Left ventricle myocardium inferior (tissue), 1 donor: ENCODE measurements at regions not wholly inside any gene's neighbourhood (a gene's known extent, or its start where the extent isn't known, plus 50 kb on each side); places are given as distances from the start of the nearest gene placed in this dataset.
A peak's percentile ranks its signal among the peaks of the same experiment; 100 is the strongest.
"Not testable (repeated sequence)": the region's sequence is repeated elsewhere in the genome, so short reads cannot be mapped to it uniquely, and the experiment has no call there.

Experiments used
- DNase-seq: peaks from one replicate; pipeline ENCODE4 v3.0.0-alpha.2; 2020
- H3K27ac ChIP-seq: fragments of 200-600 bp; replicated peaks from 2 replicates; pipeline ENCODE4 v1.8.0; 2021
- H3K27me3 ChIP-seq: fragments of 200-600 bp; 2 replicates; pipeline ENCODE4 v1.8.0; 2021; ENCODE audit warnings: low read depth
- H3K36me3 ChIP-seq: fragments of 200-600 bp; 2 replicates; pipeline ENCODE4 v1.8.0; 2021
- H3K4me1 ChIP-seq: fragments of 200-600 bp; 2 replicates; pipeline ENCODE4 v1.8.0; 2021
- H3K4me3 ChIP-seq: fragments of 200-600 bp; 2 replicates; pipeline ENCODE4 v1.8.0; 2021; ENCODE audit warnings: mild to moderate bottlenecking, moderate library complexity
- H3K9me3 ChIP-seq: fragments of 200-600 bp; replicated peaks from 2 replicates; pipeline ENCODE4 v1.8.0; 2021
- CTCF ChIP-seq: fragments of 200-600 bp; IDR thresholded peaks from 2 replicates; pipeline ENCODE4 v1.8.0; 2021; ENCODE audit warnings: antibody characterized with exemption, mild to moderate bottlenecking, borderline replicate concordance
- intact Hi-C: fragments of 100-400 bp; cut with micrococcal nuclease; formaldehyde crosslinking; loops from one replicate; pipeline ENCODE4 v1.11.0; 2022
- donor health status: DM: no; HTN: yes; CAD: no; lungs with severe emphysema.

GRCh38 chr6:82118150-82118562, 129.4 kb downstream of the IBTK start:
- Histone ChIP-seq H3K4me3 (no peak overlapping the region), H3K4me1 (peaks cover 15% of the 10 kb centered on the region), H3K27ac (peak overlapping the region; percentile 69), H3K9me3 (no peaks in the 10 kb centered on the region), H3K36me3 (no peaks in the 10 kb centered on the region), H3K27me3 (no peaks in the 10 kb centered on the region)
- TF ChIP-seq CTCF, result no peak
- intact Hi-C loops, result no loop called here
- DNase-seq, result no peak

- Histone ChIP-seq H3K36me3 (no peaks in the 10 kb centered on the region), H3K4me3 (no peak overlapping the region), H3K27ac (no peak overlapping the region), H3K9me3 (peaks cover 9% of the 10 kb centered on the region), H3K4me1 (peaks cover 22% of the 10 kb centered on the region), H3K27me3 (no peaks in the 10 kb centered on the region)
- TF ChIP-seq CTCF, result no peak
- intact Hi-C loops, result no loop called here
- DNase-seq, result no peak
Measured at GRCh38 chr6:82114748-82115147, 132.8 kb downstream of the IBTK start.

GRCh38 chr6:82113231-82113630, 134.3 kb downstream of the IBTK start:
- DNase-seq, result no peak
- no peaks in the 10 kb centered on the region for H3K27me3 ChIP-seq
- no peak overlapping the region for H3K4me3 ChIP-seq
- intact Hi-C loops, result no loop called here
- no peak for TF ChIP-seq CTCF
- H3K9me3 ChIP-seq, result peaks cover 18% of the 10 kb centered on the region
- no peaks in the 10 kb centered on the region for H3K36me3 ChIP-seq
- peaks cover 12% of the 10 kb centered on the region for H3K4me1 ChIP-seq
- peak overlapping the region; percentile 32 for H3K27ac ChIP-seq

- Histone ChIP-seq H3K4me1 (peaks cover 10% of the 10 kb centered on the region), H3K27me3 (no peaks in the 10 kb centered on the region), H3K4me3 (no peak overlapping the region), H3K27ac (no peak overlapping the region), H3K9me3 (peaks cover 18% of the 10 kb centered on the region), H3K36me3 (no peaks in the 10 kb centered on the region)
- no peak for DNase-seq
- no peak for TF ChIP-seq CTCF
- intact Hi-C loops, result no loop called here
Measured at GRCh38 chr6:82111818-82112217, 135.7 kb downstream of the IBTK start.

GRCh38 chr6:82111114-82111513, 136.4 kb downstream of the IBTK start:
- TF ChIP-seq CTCF, result no peak
- H3K4me3 ChIP-seq, result no peak overlapping the region
- no peaks in the 10 kb centered on the region for H3K36me3 ChIP-seq
- no peak overlapping the region for H3K27ac ChIP-seq
- intact Hi-C loops, result no loop called here
- H3K4me1 ChIP-seq, result peaks cover 10% of the 10 kb centered on the region
- no peak for DNase-seq
- H3K9me3 ChIP-seq, result peaks cover 18% of the 10 kb centered on the region
- H3K27me3 ChIP-seq, result no peaks in the 10 kb centered on the region

GRCh38 chr6:82103171-82103570, 144.4 kb downstream of the IBTK start:
- H3K9me3 ChIP-seq, result peaks cover 21% of the 10 kb centered on the region
- H3K4me3 ChIP-seq, intact Hi-C loops, H3K4me1 ChIP-seq, H3K27me3 ChIP-seq, DNase-seq, H3K27ac ChIP-seq, H3K36me3 ChIP-seq: not testable (repeated sequence)

- H3K27me3 ChIP-seq, intact Hi-C loops, H3K27ac ChIP-seq, H3K4me3 ChIP-seq, H3K4me1 ChIP-seq, H3K36me3 ChIP-seq, DNase-seq: not testable (repeated sequence)
- peaks cover 21% of the 10 kb centered on the region for H3K9me3 ChIP-seq
Measured at GRCh38 chr6:82101374-82102114, 146.0 kb downstream of the IBTK start.

- DNase-seq, H3K27me3 ChIP-seq, intact Hi-C loops, H3K4me3 ChIP-seq, H3K36me3 ChIP-seq, H3K4me1 ChIP-seq, H3K27ac ChIP-seq: not testable (repeated sequence)
- H3K9me3 ChIP-seq, result peaks cover 20% of the 10 kb centered on the region
Measured at GRCh38 chr6:82100763-82101162, 146.8 kb downstream of the IBTK start.
